Coronary artery (tissue), 2 donors: ENCODE measurements at regions not wholly inside any gene's neighbourhood (a gene's known extent, or its start where the extent isn't known, plus 50 kb on each side); places are given as distances from the start of the nearest gene placed in this dataset.

Experiments used
- DNase-seq: peaks from one replicate; pipeline ENCODE4 v3.0.0-alpha.2; 2017; ENCODE audit warnings: low spot score
- H3K27ac ChIP-seq, 2 donors: fragments of 200-600 bp; sonication (generic); one replicate each; pipeline ENCODE4 v1.5.1; 2016 to 2019
- H3K4me3 ChIP-seq: fragments of 200-600 bp; sonication (generic); 2 replicates; pipeline ENCODE4 v1.5.1; 2016; ENCODE audit warnings: mild to moderate bottlenecking, moderate library complexity
- CTCF ChIP-seq: fragments of 200-600 bp; sonication (generic); IDR thresholded peaks from one replicate; pipeline ENCODE4 v1.5.1; 2019; ENCODE audit warnings: antibody characterized with exemption

GRCh38 chr7:85781606-85782005 is 594.8 kb upstream of the SEMA3D start:
- Histone ChIP-seq H3K4me3 (no peak overlapping the region), H3K27ac (no peak overlapping the region)
- DNase-seq: no peak
- no peak for TF ChIP-seq CTCF

- TF ChIP-seq CTCF: no peak
- Histone ChIP-seq H3K4me3 (no peak overlapping the region), H3K27ac (no peak overlapping the region)
- no peak for DNase-seq
These were observed 590.0 kb upstream of the SEMA3D start for GRCh38 chr7:85776691-85777345.

GRCh38 chr7:85775431-85775830 is 588.6 kb upstream of the SEMA3D start:
- no peak for DNase-seq
- H3K4me3 ChIP-seq: no peak overlapping the region
- no peak overlapping the region for H3K27ac ChIP-seq
- TF ChIP-seq CTCF: no peak

GRCh38 chr7:85774986-85775385 is 588.1 kb upstream of the SEMA3D start:
- no peak for TF ChIP-seq CTCF
- Histone ChIP-seq H3K27ac (no peak overlapping the region), H3K4me3 (no peak overlapping the region)
- DNase-seq: no peak

GRCh38 chr7:85773116-85773728 is 586.4 kb upstream of the SEMA3D start:
- Histone ChIP-seq H3K4me3 (no peak overlapping the region), H3K27ac (no peak overlapping the region)
- DNase-seq: no peak
- no peak for TF ChIP-seq CTCF

- Histone ChIP-seq H3K4me3 (no peak overlapping the region), H3K27ac (no peak overlapping the region)
- DNase-seq: no peak
- no peak for TF ChIP-seq CTCF
These were observed 584.7 kb upstream of the SEMA3D start for GRCh38 chr7:85771516-85771915.

GRCh38 chr7:85770332-85770731 is 583.5 kb upstream of the SEMA3D start:
- Histone ChIP-seq H3K4me3 (no peak overlapping the region), H3K27ac (no peak overlapping the region)
- TF ChIP-seq CTCF: no peak
- no peak for DNase-seq
